Astrocyte (in vitro differentiated cells and primary cell): ENCODE measurements at regions not wholly inside any gene's neighbourhood (a gene's known extent, or its start where the extent isn't known, plus 50 kb on each side); places are given as distances from the start of the nearest gene placed in this dataset.

Experiments
- EZH2 ChIP-seq: IDR thresholded peaks from 2 replicates; pipeline ENCODE4 v1.6.1; 2012; ENCODE audit warnings: mild to moderate bottlenecking, low read length, inconsistent platforms; ENCODE audit not compliant: insufficient read depth
- TF ChIP-seq, protein P1 (sequence below): IDR thresholded peaks from 2 replicates; pipeline ENCODE4 v1.5.1; 2011; ENCODE audit warnings: low read depth, mild to moderate bottlenecking, inconsistent platforms, low read length, moderate library complexity; ENCODE audit not compliant: insufficient read depth

DNA sequence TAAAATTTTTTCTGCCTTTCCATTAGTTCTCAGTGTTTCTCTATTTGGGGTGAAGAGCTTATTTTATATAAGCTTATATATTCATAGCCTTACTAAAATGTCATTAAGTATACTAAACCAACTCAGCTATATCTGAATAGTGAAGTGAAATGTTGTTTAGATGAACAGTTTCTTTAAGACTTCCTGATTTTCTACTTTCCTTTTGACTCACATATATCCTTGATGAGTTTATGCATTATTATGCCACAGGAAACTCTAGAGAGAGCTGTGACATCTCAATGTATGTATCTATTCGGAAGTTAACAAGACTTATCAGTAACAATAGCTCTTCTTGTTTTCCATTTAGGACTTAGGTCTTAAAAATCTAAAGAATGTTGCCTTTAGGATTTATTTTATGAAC is 1491.8 kb upstream of the IGFBP7 start:
- TF ChIP-seq, protein P1, sequence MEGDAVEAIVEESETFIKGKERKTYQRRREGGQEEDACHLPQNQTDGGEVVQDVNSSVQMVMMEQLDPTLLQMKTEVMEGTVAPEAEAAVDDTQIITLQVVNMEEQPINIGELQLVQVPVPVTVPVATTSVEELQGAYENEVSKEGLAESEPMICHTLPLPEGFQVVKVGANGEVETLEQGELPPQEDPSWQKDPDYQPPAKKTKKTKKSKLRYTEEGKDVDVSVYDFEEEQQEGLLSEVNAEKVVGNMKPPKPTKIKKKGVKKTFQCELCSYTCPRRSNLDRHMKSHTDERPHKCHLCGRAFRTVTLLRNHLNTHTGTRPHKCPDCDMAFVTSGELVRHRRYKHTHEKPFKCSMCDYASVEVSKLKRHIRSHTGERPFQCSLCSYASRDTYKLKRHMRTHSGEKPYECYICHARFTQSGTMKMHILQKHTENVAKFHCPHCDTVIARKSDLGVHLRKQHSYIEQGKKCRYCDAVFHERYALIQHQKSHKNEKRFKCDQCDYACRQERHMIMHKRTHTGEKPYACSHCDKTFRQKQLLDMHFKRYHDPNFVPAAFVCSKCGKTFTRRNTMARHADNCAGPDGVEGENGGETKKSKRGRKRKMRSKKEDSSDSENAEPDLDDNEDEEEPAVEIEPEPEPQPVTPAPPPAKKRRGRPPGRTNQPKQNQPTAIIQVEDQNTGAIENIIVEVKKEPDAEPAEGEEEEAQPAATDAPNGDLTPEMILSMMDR, result no peak
- no peak for TF ChIP-seq EZH2
